ENCODE measurements at regions not wholly inside any gene's neighbourhood (a gene's known extent, or its start where the extent isn't known, plus 50 kb on each side); places are given as distances from the start of the nearest gene placed in this dataset.

- TF ChIP-seq CTCF (IDR thresholded peaks at IDR 0.05) (no peak), POLR2AphosphoS5 (IDR thresholded peaks at IDR 0.05) (no peak), EP300 (IDR thresholded peaks at IDR 0.05) (no peak), POLR2A (IDR thresholded peaks at IDR 0.05) (no peak)
These were observed 339.1 kb downstream of the FGF9 start for GRCh38 chr13:22009937-22010336.
